HG02970 (cell line): ENCODE measurements at regions not wholly inside any gene's neighbourhood (a gene's known extent, or its start where the extent isn't known, plus 50 kb on each side); places are given as distances from the start of the nearest gene placed in this dataset.
"Not testable (repeated sequence)": the region's sequence is repeated elsewhere in the genome, so short reads cannot be mapped to it uniquely, and the experiment has no call there.

Experiments used
- ATAC-seq: cut with Tn5 transposase; IDR thresholded peaks from one replicate; pipeline ENCODE4 v1.9.1; 2021; ENCODE audit warnings: mild to moderate bottlenecking, moderate library complexity, moderate number of reproducible peaks; ENCODE audit not compliant: unreplicated experiment, low FRiP score

- ATAC-seq, result no peak
These were observed 139.9 kb upstream of the NCOR2 start for GRCh38 chr12:124707316-124707715.

DNA sequence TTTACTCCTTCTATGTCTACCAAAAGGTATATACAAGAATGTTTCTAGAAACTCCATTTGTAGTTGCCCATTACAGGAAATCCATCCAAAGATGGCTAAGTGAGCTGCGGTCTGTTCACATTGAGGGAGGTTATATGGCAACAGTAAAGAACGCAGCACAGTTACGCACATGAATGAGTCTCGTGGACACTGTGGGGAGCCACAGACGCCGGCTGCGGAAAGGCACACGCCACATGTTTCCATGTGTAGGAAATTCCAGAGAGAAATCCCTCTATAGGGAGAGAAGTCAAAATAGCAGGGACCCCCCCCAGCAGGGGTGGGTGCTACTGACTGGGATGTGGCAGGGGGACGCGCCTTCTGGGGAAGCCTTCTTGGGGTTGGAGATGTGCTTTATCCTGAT lies 139.0 kb upstream of the NCOR2 start:
- no peak for ATAC-seq

GRCh38 chr12:124705545-124706138 lies 138.2 kb upstream of the NCOR2 start:
- no peak for ATAC-seq

GRCh38 chr12:124704619-124705018 lies 137.2 kb upstream of the NCOR2 start:
- no peak for ATAC-seq

GRCh38 chr12:124703856-124704255 lies 136.4 kb upstream of the NCOR2 start:
- no peak for ATAC-seq

DNA sequence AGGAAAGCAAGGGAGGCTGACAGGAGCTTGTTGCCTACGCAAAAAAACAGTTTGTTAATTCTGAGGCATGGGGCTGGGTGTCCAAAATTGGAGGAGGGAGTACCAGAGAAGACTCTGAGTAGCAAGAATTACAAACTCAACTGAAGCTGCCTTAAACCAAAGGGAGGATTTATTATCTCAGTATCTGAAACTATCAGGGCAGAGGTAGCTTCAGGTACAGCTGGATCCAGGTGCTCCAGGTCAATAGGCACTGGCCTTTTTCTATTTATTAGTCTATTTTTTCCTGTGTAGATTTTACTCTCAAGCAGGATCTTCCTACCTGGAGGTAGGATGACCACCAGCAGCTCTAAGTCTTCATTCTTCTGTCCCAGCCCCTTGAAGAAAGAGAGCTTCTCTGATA lies 135.3 kb upstream of the NCOR2 start:
- ATAC-seq, result no peak

DNA sequence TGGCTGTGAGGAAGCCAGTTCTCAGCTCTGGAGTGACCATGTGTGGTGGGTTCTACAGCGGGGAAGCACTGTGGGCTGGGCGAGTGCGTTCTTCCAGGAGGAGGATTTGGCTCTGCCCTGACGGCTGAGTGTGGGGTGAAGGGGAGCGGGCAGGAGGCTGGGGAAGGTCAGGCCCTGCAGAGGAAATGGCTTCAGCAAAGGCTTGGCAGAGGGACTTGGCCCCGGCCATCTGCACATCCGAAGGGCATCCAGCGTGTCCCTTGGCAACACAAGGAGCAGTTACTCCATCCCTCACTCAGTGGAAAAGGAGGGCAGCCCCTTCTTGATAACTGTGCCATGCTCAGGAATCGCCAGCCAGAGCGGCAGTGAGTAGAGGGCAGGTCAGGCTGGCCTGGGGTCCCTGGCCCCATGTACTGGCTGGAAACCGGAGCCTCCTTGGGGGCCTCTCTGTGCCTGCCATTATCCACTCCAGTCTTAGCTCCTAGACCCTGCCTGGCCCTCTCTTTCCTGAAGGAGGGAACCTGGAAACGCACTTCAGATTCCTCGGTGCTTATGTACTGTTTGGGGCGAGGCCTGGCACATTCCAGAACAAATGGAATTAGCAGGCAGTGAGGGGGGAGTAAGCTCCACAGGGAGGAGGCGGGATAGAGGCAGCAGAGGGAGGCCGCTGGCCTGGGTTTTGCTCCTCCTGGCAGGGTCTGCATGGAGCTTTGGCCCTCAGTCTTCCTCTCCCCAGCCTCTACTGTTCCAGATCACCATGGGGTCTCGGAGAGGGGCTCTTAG lies 133.6 kb upstream of the NCOR2 start:
- no peak for ATAC-seq

DNA sequence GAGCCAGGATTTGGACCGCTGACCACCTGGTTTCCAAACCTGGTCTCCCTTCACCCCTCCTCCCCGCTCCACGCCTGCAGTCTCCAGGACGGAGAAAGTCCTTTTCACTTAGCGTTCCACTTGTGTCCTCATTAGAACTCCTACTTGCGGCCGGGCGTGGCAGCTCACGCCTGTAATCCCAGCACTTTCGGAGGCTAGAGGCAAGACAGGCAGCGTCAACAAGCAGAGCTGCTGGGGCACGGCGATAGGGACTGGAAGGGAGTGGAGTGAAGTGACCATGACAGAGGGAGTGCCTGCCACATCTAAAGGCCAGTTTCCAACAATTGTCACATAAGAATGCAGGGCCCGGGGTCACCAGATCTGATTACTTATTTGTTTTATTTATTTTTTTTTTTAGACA lies 132.5 kb upstream of the NCOR2 start:
- ATAC-seq, result no peak

- no peak for ATAC-seq
These were observed 131.5 kb upstream of the NCOR2 start for GRCh38 chr12:124698998-124699305.

DNA sequence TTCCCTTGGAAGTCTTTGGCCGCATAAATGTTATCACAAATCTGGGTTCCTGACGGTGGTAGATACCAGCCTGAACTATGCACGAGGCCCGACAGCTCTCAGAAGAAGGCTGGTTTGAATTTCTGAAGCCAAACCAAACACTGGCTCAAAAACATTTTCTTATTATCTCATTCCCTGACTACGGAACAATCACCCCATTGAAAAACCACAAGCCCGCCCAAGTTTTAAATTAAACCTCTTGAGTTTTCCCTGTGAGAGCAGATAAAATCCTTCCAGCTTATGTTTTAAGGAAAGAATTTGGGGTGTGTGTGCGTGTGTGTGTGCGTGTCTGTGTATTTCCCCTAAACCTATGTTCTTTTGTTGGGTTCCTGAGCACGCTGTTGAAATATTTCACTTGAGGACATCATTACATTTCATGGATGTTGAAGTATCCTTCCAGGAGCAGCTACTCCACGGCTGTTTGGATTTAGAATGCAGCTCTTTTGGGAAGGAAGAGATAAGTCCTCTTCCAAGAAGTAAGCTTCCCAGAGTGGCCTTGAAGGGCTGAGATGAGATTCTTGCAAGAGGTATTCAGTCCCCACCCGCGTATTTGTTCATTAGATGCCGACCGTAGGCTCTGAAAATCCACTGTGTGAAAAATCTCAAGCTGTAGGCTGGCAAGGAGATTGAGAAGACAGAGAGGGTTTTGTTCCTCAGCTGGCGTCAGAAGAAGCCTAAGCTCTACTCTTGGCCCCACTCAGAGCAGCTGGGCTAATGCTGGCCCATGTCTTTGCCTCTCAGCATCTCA lies 131.0 kb upstream of the NCOR2 start:
- ATAC-seq, result no peak

DNA sequence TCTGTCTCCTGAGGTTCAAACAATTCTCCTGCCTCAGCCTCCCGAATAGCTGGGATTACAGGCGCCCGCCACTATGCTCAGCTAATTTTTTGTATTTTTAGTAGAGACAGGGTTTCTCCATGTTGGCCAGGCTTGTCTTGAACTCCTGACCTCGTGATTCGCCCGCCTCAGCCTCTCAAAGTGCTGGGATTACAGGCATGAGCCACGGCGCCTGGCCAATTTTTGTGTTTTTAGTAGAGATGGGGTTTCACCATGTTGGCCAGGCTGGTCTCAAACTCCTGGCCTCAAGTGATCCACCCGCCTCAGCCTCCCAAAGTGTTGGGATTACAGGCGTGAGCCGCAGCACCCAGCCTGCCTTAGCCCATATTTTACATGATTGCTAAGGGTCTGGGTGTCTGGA lies 130.3 kb upstream of the NCOR2 start:
- ATAC-seq, result not testable (repeated sequence)

DNA sequence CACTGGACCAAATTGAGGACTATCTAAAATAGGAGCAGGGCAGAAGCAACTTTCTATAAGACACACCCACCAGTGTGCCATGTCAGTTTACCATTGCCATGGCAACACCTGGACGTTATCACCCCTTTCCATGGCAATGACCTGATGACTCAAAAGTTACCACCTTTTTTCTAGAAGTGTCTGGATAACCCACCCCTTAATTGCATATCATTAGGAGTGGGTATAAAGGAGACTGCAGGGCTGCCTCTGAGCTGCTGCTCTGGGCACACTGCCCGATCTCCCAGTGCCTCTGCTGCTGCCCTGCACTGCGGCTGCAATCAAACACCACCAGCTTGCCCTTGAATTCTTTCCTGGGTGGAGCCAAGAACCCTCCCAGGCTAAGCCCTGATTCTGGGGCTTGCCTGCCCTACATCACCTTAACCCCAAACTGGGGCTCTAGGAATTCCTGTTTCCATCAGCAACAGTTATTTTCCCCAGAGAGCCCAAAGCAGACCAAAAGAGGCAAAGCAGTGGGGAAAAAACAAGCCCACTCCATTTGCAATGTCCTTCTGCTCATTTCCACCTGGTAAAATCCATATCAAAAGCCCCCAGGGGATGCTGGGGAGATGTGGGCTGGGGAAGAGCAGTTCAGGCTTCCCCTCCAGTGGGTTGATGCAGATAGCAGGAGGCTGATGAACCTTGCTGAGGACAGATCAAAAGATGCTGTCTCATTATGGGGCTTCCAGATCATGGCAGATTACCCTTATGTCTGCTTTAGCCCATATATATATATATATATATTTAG lies 129.5 kb upstream of the NCOR2 start:
- ATAC-seq, result no peak

GRCh38 chr12:124695861-124696260 lies 128.4 kb upstream of the NCOR2 start:
- no peak for ATAC-seq

- ATAC-seq, result no peak
These were observed 127.6 kb upstream of the NCOR2 start for GRCh38 chr12:124694846-124695497.

DNA sequence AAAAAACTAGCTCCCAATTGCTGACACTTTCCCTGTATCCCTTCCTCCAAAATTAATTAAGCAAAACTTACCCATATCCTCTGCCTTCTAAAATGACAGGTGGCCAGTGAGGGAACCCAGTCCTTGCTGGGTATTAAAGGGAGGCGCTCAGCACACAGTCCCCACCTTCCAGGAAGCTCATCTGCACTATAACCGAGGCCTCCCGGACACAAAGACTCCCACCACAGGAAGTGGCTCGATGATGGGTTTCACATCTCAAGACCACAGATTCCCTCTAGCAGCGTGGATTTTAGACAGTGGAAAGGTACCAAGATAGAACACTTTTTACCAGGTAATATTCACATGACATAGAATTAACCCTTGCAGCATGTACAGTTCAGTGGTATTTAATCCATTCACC lies 126.8 kb upstream of the NCOR2 start:
- ATAC-seq, result no peak

DNA sequence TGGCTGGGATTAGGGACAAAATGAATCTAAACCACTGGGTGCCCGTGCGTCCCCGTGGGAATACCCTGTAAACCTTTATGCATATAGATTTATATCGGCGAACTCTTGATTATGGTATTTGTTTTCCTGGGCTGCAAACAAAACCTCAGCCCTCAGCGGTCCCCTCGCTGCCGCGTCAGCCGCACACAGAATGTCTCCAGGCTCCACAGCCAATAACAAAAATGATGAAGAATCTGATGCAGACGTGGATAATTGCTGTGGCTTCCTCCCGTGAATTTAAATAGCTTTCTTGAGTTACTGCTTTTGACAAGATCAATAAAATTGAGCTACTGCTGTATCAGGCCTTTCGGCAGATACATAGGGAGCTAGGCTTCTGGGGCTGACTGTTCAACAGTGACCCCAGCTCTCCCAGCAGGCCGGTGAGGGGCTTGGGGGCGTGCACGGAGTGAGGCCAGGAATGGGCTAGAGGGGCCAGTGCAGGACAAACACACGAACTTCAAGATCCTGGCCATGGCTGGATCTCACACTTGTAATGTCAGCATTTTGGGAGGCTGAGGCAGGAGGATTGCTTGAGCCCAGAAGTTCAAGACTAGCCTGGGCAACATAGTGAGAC lies 125.8 kb upstream of the NCOR2 start:
- ATAC-seq, result no peak

DNA sequence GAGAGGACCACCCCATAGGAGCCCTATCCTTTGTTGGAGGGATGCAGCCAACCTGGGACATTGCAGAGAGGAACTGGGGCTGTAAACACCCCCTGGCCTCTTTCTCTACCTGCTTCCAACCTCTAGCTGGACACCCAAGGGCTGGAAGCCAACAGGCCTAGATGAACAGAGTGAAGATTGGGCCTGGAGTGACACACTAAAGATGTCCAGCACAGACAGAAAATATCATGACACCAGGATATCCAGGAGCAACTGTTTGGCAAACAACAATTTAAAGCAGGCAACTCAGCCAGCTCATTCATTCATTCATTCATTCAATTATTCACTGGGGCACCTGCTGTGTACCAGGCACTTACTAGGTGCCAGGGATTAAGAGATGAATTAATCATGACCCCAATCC lies 125.0 kb upstream of the NCOR2 start:
- no peak for ATAC-seq

GRCh38 chr12:124691429-124691828 lies 124.0 kb upstream of the NCOR2 start:
- ATAC-seq, result no peak

GRCh38 chr12:124689631-124690030 lies 122.2 kb upstream of the NCOR2 start:
- ATAC-seq, result no peak

- no peak for ATAC-seq
These were observed 121.1 kb upstream of the NCOR2 start for GRCh38 chr12:124688356-124688992.
